CD4-positive, alpha-beta T cell treated with Interleukin-2 at 100 ng/mL for 4 hours (primary cell): ENCODE measurements at regions not wholly inside any gene's neighbourhood (a gene's known extent, or its start where the extent isn't known, plus 50 kb on each side); places are given as distances from the start of the nearest gene placed in this dataset.

Experiments used
- DNase-seq: peaks from one replicate; pipeline ENCODE4 v3.0.0-alpha.2; 2020; ENCODE audit warnings: low spot score

GRCh38 chr2:147501968-147502367 is 342.9 kb upstream of the ACVR2A start:
- no peak for DNase-seq

GRCh38 chr2:147500819-147501395 is 343.9 kb upstream of the ACVR2A start:
- no peak for DNase-seq

GRCh38 chr2:147500229-147500628 is 344.6 kb upstream of the ACVR2A start:
- peak; percentile 22 for DNase-seq

- no peak for DNase-seq
Observed at GRCh38 chr2:147499785-147500184, 345.0 kb upstream of the ACVR2A start.

- DNase-seq = no peak
Observed at GRCh38 chr2:147495734-147496133, 349.1 kb upstream of the ACVR2A start.

GRCh38 chr2:147492471-147492870 is 352.4 kb upstream of the ACVR2A start:
- DNase-seq = no peak

- no peak for DNase-seq
Observed at GRCh38 chr2:147491506-147491905, 353.3 kb upstream of the ACVR2A start.

- DNase-seq = peak; percentile 24
Observed at GRCh38 chr2:147490401-147491261, 354.2 kb upstream of the ACVR2A start.

- no peak for DNase-seq
Observed at GRCh38 chr2:147488472-147488871, 356.4 kb upstream of the ACVR2A start.

GRCh38 chr2:147487978-147488289 is 356.9 kb upstream of the ACVR2A start:
- DNase-seq = no peak

- DNase-seq = no peak
Observed at GRCh38 chr2:147487286-147487977, 357.4 kb upstream of the ACVR2A start.

GRCh38 chr2:147485210-147485851 is 359.5 kb upstream of the ACVR2A start:
- no peak for DNase-seq

GRCh38 chr2:147483911-147484310 is 360.9 kb upstream of the ACVR2A start:
- no peak for DNase-seq

- DNase-seq = no peak
Observed at GRCh38 chr2:147482916-147483669, 361.7 kb upstream of the ACVR2A start.

GRCh38 chr2:147482111-147482895 is 362.5 kb upstream of the ACVR2A start:
- DNase-seq = no peak

- DNase-seq = no peak
Observed at GRCh38 chr2:147479358-147479757, 365.5 kb upstream of the ACVR2A start.

GRCh38 chr2:147473075-147473474 is 371.8 kb upstream of the ACVR2A start:
- DNase-seq = no peak

- no peak for DNase-seq
Observed at GRCh38 chr2:147471126-147471525, 373.7 kb upstream of the ACVR2A start.

GRCh38 chr2:147469471-147469870 is 375.4 kb upstream of the ACVR2A start:
- DNase-seq = no peak

GRCh38 chr2:147468963-147469362 is 375.9 kb upstream of the ACVR2A start:
- DNase-seq = no peak

- no peak for DNase-seq
Observed at GRCh38 chr2:147468349-147468748, 376.5 kb upstream of the ACVR2A start.
